GM12872 (cell line): ENCODE measurements at regions not wholly inside any gene's neighbourhood (a gene's known extent, or its start where the extent isn't known, plus 50 kb on each side); places are given as distances from the start of the nearest gene placed in this dataset.

ENCODE experiments used
- TF ChIP-seq, protein P1 (sequence below): IDR thresholded peaks from 3 replicates; pipeline ENCODE4 v1.5.1; 2011; ENCODE audit warnings: low read depth, mild to moderate bottlenecking, low read length, moderate library complexity; ENCODE audit not compliant: insufficient read depth

- TF ChIP-seq, protein P1, sequence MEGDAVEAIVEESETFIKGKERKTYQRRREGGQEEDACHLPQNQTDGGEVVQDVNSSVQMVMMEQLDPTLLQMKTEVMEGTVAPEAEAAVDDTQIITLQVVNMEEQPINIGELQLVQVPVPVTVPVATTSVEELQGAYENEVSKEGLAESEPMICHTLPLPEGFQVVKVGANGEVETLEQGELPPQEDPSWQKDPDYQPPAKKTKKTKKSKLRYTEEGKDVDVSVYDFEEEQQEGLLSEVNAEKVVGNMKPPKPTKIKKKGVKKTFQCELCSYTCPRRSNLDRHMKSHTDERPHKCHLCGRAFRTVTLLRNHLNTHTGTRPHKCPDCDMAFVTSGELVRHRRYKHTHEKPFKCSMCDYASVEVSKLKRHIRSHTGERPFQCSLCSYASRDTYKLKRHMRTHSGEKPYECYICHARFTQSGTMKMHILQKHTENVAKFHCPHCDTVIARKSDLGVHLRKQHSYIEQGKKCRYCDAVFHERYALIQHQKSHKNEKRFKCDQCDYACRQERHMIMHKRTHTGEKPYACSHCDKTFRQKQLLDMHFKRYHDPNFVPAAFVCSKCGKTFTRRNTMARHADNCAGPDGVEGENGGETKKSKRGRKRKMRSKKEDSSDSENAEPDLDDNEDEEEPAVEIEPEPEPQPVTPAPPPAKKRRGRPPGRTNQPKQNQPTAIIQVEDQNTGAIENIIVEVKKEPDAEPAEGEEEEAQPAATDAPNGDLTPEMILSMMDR = no peak
Observed at GRCh38 chr13:83691966-83692365, 190.3 kb downstream of the SLITRK1 start.

GRCh38 chr13:83681547-83681946, 200.7 kb downstream of the SLITRK1 start:
- TF ChIP-seq, protein P1 = no peak

GRCh38 chr13:83677985-83678384, 204.3 kb downstream of the SLITRK1 start:
- TF ChIP-seq, protein P1 = no peak

GRCh38 chr13:83672612-83673011, 209.7 kb downstream of the SLITRK1 start:
- TF ChIP-seq, protein P1 = no peak

DNA sequence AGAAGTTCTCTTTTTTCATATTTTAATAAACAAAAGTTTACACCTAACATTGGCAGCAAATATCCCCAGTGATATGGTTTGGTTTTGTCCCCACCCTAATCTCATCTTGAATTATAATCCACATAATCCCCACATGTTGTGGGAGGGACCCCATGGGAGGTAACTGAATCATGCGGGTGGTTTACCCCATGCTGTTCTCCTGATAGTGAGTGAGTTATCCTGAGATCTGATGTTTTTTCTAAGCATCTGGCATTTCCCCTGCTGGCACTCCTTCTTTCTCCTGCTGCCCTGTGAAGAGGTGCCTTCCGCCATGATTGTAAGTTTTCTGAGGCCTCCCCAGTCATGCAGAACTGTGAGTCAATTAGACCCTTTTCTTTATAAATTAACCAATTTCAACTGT, 214.7 kb downstream of the SLITRK1 start:
- TF ChIP-seq, protein P1 = no peak

DNA sequence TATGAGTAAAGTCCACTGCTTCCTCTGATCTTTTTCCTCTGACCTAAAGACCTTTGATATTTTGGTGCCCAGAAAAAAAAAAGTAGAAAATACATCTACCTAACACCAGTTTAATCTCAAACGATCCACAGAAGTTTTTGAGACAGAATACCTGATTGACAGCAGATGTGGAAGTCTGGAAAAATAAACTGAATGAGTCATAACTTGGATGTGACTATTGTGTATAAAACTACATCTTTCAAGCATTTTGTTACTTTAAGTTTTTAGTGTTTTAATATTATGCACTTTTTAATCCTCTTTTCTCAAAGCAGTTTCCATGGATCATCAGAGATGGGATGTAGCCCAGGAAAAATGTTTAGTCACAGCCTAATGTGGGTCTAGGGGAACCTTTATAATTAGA, 216.1 kb downstream of the SLITRK1 start:
- TF ChIP-seq, protein P1 = no peak

- TF ChIP-seq, protein P1 = no peak
Observed at GRCh38 chr13:83657281-83657680, 225.0 kb downstream of the SLITRK1 start.

DNA sequence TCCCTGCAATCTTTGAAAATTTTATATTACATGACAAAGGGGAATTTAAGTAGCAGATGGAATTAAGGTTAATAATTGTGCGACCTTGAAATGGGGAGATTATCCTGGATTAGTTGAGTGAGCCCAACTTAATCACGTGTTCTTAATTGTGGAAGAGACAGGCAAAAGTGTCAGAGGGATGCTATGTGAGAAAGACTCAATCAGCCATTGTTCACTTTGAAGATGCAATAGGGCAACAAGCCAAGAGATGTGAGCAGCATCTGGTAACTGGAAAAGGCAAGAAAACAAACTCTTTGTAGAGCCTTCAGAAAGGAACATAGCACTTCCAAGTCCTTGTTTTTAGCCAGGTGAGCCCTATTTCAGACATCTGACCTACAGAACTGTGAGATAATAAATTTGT, 247.7 kb downstream of the SLITRK1 start:
- TF ChIP-seq, protein P1 = no peak
